GM12878 (cell line): ENCODE measurements at regions not wholly inside any gene's neighbourhood (a gene's known extent, or its start where the extent isn't known, plus 50 kb on each side); places are given as distances from the start of the nearest gene placed in this dataset.
A peak's percentile ranks its signal among the peaks of the same experiment; 100 is the strongest.

Experiments used
- CBFB ChIP-seq: IDR thresholded peaks from 2 replicates; pipeline ENCODE4 v1.6.1; 2016; ENCODE audit warnings: antibody characterized with exemption, low read depth
- CEBPZ ChIP-seq: fragments of 150-350 bp; IDR thresholded peaks from 2 replicates; pipeline ENCODE4 v1.6.1; 2016; ENCODE audit warnings: low read depth, low read length
- GATAD2B ChIP-seq: fragments of 450-650 bp; conservative IDR thresholded peaks from 2 replicates; pipeline ENCODE4 v1.6.1; 2017; ENCODE audit warnings: low read depth, mild to moderate bottlenecking, moderate library complexity
- HDGF ChIP-seq: fragments of 450-650 bp; IDR thresholded peaks from 2 replicates; pipeline ENCODE4 v1.6.1; 2016; ENCODE audit warnings: antibody characterized with exemption
- IKZF1 ChIP-seq: fragments of 450-650 bp; conservative IDR thresholded peaks from 2 replicates; pipeline ENCODE4 v1.6.1; 2017; ENCODE audit warnings: antibody characterized with exemption, mild to moderate bottlenecking
- KDM1A ChIP-seq: fragments of 200-600 bp; sonication (generic); IDR thresholded peaks from 2 replicates; pipeline ENCODE4 v1.6.1; 2016; ENCODE audit warnings: borderline replicate concordance
- MEF2B ChIP-seq: fragments of 450-650 bp; IDR thresholded peaks from 2 replicates; pipeline ENCODE4 v1.6.1; 2018; ENCODE audit warnings: mild to moderate bottlenecking, moderate library complexity; ENCODE audit not compliant: partially characterized antibody, poor library complexity, severe bottlenecking
- MTA3 ChIP-seq: IDR thresholded peaks from 2 replicates; pipeline ENCODE4 v1.6.1; 2012; ENCODE audit warnings: low read length, inconsistent platforms, borderline replicate concordance
- MYC ChIP-seq: IDR thresholded peaks from 2 replicates; pipeline ENCODE4 v1.6.1; 2011; ENCODE audit warnings: mild to moderate bottlenecking, low read length, moderate library complexity, inconsistent platforms; ENCODE audit not compliant: insufficient read depth, insufficient replicate concordance, insufficient read length, severe bottlenecking
- NFIC ChIP-seq: IDR thresholded peaks from 2 replicates; pipeline ENCODE4 v1.6.1; 2012; ENCODE audit warnings: low read depth, mild to moderate bottlenecking, inconsistent platforms, low read length, moderate library complexity
- NR2C1 ChIP-seq: fragments of 450-650 bp; IDR thresholded peaks from 2 replicates; pipeline ENCODE4 v1.6.1; 2017; ENCODE audit warnings: antibody characterized with exemption, mild to moderate bottlenecking, moderate library complexity
- NR2F1 ChIP-seq: fragments of 450-650 bp; conservative IDR thresholded peaks from 2 replicates; pipeline ENCODE4 v1.6.1; 2017; ENCODE audit warnings: mild to moderate bottlenecking
- PKNOX1 ChIP-seq: fragments of 450-650 bp; IDR thresholded peaks from 2 replicates; pipeline ENCODE4 v1.6.1; 2016; ENCODE audit warnings: mild to moderate bottlenecking
- POLR2A ChIP-seq: IDR thresholded peaks from 2 replicates; pipeline ENCODE4 v1.6.1; 2011; ENCODE audit warnings: low read depth, mild to moderate bottlenecking, low read length
- RELA ChIP-seq: fragments of 450-650 bp; IDR thresholded peaks from 2 replicates; pipeline ENCODE4 v1.8.0; 2014; ENCODE audit warnings: borderline replicate concordance; ENCODE audit not compliant: partially characterized antibody
- RELB ChIP-seq: fragments of 450-650 bp; IDR thresholded peaks from 2 replicates; pipeline ENCODE4 v1.6.1; 2017; ENCODE audit warnings: low read depth, mild to moderate bottlenecking, moderate library complexity
- SIX5 ChIP-seq: IDR thresholded peaks from 2 replicates; pipeline ENCODE4 v1.6.1; 2011; ENCODE audit warnings: mild to moderate bottlenecking, low read depth, low read length, moderate library complexity; ENCODE audit not compliant: severe bottlenecking
- STAT1 ChIP-seq: fragments of 450-650 bp; conservative IDR thresholded peaks from 2 replicates; pipeline ENCODE4 v1.6.1; 2014; ENCODE audit warnings: antibody characterized with exemption, mild to moderate bottlenecking
- TCF12 ChIP-seq: IDR thresholded peaks from 2 replicates; pipeline ENCODE4 v1.6.1; 2011; ENCODE audit warnings: low read depth, mild to moderate bottlenecking, low read length
- YBX1 ChIP-seq: fragments of 450-650 bp; IDR thresholded peaks from 2 replicates; pipeline ENCODE4 v1.6.1; 2016; ENCODE audit warnings: antibody characterized with exemption
- YY1 ChIP-seq: IDR thresholded peaks from 2 replicates; pipeline ENCODE4 v1.6.1; 2011; ENCODE audit warnings: low read depth, mild to moderate bottlenecking, low read length
- ZNF24 ChIP-seq: fragments of 450-650 bp; IDR thresholded peaks from 2 replicates; pipeline ENCODE4 v1.6.1; 2017; ENCODE audit warnings: antibody characterized with exemption, mild to moderate bottlenecking
- ZNF622 ChIP-seq: fragments of 450-650 bp; IDR thresholded peaks from 2 replicates; pipeline ENCODE4 v1.6.1; 2017; ENCODE audit warnings: mild to moderate bottlenecking, inconsistent platforms

GRCh38 chr12:81809829-81810595 lies 50.9 kb upstream of the PPFIA2 start (continued):
- TF ChIP-seq YBX1 (no peak), MTA3 (0 out of 2 replicates have a peak, but pooled peaks have one; percentile 51), MYC (no peak), NR2C1 (no peak), RELB (peak; percentile 61), YY1 (no peak), PKNOX1 (0 out of 2 replicates have a peak, but pooled peaks have one; percentile 12), NR2F1 (no peak), MEF2B (peak; percentile 91), NFIC (peak; percentile 58; the same call in 1 of the 2 replicates), CBFB (no peak), HDGF (no peak), KDM1A (no peak), POLR2A (no peak), TCF12 (no peak), ZNF622 (no peak), IKZF1 (peak; percentile 84), SIX5 (no peak), GATAD2B (0 out of 2 replicates have a peak, but pooled peaks have one; percentile 34), CEBPZ (no peak), STAT1 (no peak), ZNF24 (peak; percentile 52; the same call in 1 of the 2 replicates), RELA (no peak)
